Right lobe of liver (tissue), 4 donors: ENCODE measurements at regions not wholly inside any gene's neighbourhood (a gene's known extent, or its start where the extent isn't known, plus 50 kb on each side); places are given as distances from the start of the nearest gene placed in this dataset.

ENCODE experiments used
- CTCF ChIP-seq, 4 donors: fragments of 200-600 bp in 3 of 4; fragments of 450-650 bp in 1 of 4; IDR thresholded peaks; one replicate each; pipeline versions ENCODE4 v1.5.1 to v1.8.0; 2016 to 2022; ENCODE audit warnings: antibody characterized with exemption in 4 of 4, mild to moderate bottlenecking in 2 of 4
- POLR2A ChIP-seq: fragments of 450-650 bp; IDR thresholded peaks from one replicate; pipeline ENCODE4 v1.6.1; 2017; ENCODE audit warnings: antibody characterized with exemption, mild to moderate bottlenecking
- donor health status: DM: no; HTN: no; CAD: no.
- donor health status: DM: no; HTN: no; CAD: no.
- donor health status: DM: no; HTN: yes; CAD: no.

- TF ChIP-seq CTCF (IDR thresholded peaks at IDR 0.05) (no peak), POLR2A (no peak)
Measured at GRCh38 chr20:12223057-12223456, 305.4 kb downstream of the BTBD3 start.
